Right atrium auricular region (tissue), 2 donors: ENCODE measurements at regions not wholly inside any gene's neighbourhood (a gene's known extent, or its start where the extent isn't known, plus 50 kb on each side); places are given as distances from the start of the nearest gene placed in this dataset.

Experiments
- DNase-seq: peaks from one replicate; pipeline ENCODE4 v3.0.0-alpha.2; 2019; ENCODE audit warnings: low spot score
- H3K27ac ChIP-seq, 2 donors: fragments of 200-600 bp; sonication (generic); 1 replicate in 1 of 2; 2 replicates in 1 of 2; pipeline ENCODE4 v1.5.1; 2016 to 2019
- H3K27me3 ChIP-seq, 2 donors: fragments of 200-600 bp; sonication (generic); one replicate each; pipeline versions ENCODE4 v1.5.1 to v1.6.0; 2017 to 2019
- H3K36me3 ChIP-seq: fragments of 200-600 bp; sonication (generic); one replicate; pipeline ENCODE4 v1.5.1; 2016
- H3K4me1 ChIP-seq, 2 donors: fragments of 200-600 bp; sonication (generic); one replicate each; pipeline versions ENCODE4 v1.5.1 to v1.6.0; 2017 to 2019
- H3K4me3 ChIP-seq, 2 donors: fragments of 200-600 bp; sonication (generic); 1 replicate in 1 of 2; 2 replicates in 1 of 2; pipeline ENCODE4 v1.5.1; 2017 to 2019; ENCODE audit warnings: mild to moderate bottlenecking in 1 of 2, moderate library complexity in 1 of 2
- H3K9me3 ChIP-seq, 2 donors: fragments of 200-600 bp; sonication (generic); one replicate each; pipeline ENCODE4 v1.5.1; 2019
- CTCF ChIP-seq, 2 donors: fragments of 200-600 bp; sonication (generic); IDR thresholded peaks; one replicate each; pipeline ENCODE4 v1.5.1; 2019; ENCODE audit warnings: antibody characterized with exemption in 2 of 2

GRCh38 chr5:141780952-141781781 is 97.0 kb downstream of the PCDH1 start:
- Histone ChIP-seq H3K4me1 (peaks cover 0 to 19% of the 10 kb centered on the region in 2 donors), H3K9me3 (no peaks in the 10 kb centered on the region)
- no peak for DNase-seq

GRCh38 chr5:141780240-141780951 is 97.8 kb downstream of the PCDH1 start:
- no peaks in the 10 kb centered on the region for H3K36me3 ChIP-seq
- H3K27me3 ChIP-seq = no peaks in the 10 kb centered on the region
- H3K4me3 ChIP-seq = no peak overlapping the region
- H3K4me1 ChIP-seq = peaks cover 0 to 19% of the 10 kb centered on the region in 2 donors
- H3K27ac ChIP-seq = no peak overlapping the region
- DNase-seq = no peak
- no peaks in the 10 kb centered on the region for H3K9me3 ChIP-seq
- no peak for TF ChIP-seq CTCF (IDR thresholded peaks at IDR 0.05)

More at GRCh38 chr5:141780952-141781781, 97.0 kb downstream of the PCDH1 start:
- Histone ChIP-seq H3K27ac (no peak overlapping the region), H3K4me3 (no peak overlapping the region), H3K36me3 (no peaks in the 10 kb centered on the region), H3K27me3 (no peaks in the 10 kb centered on the region)
- no peak for TF ChIP-seq CTCF (IDR thresholded peaks at IDR 0.05)

GRCh38 chr5:141779503-141779973 is 97.5 kb upstream of the ARAP3 start:
- no peak overlapping the region for H3K4me3 ChIP-seq
- TF ChIP-seq CTCF (IDR thresholded peaks at IDR 0.05) = no peak
- DNase-seq = no peak

GRCh38 chr5:141778683-141779082 is 96.7 kb upstream of the ARAP3 start:
- Histone ChIP-seq H3K4me3 (no peak overlapping the region), H3K27me3 (no peaks in the 10 kb centered on the region), H3K27ac (no peak overlapping the region), H3K36me3 (no peaks in the 10 kb centered on the region), H3K4me1 (peaks cover 0 to 19% of the 10 kb centered on the region in 2 donors), H3K9me3 (no peaks in the 10 kb centered on the region)
- no peak for DNase-seq
- TF ChIP-seq CTCF (IDR thresholded peaks at IDR 0.05) = no peak

More at GRCh38 chr5:141779503-141779973, 97.5 kb upstream of the ARAP3 start:
- H3K4me1 ChIP-seq = peaks cover 0 to 19% of the 10 kb centered on the region in 2 donors
- no peak overlapping the region for H3K27ac ChIP-seq
- no peaks in the 10 kb centered on the region for H3K27me3 ChIP-seq
- H3K36me3 ChIP-seq = no peaks in the 10 kb centered on the region
- no peaks in the 10 kb centered on the region for H3K9me3 ChIP-seq

- Histone ChIP-seq H3K9me3 (no peaks in the 10 kb centered on the region), H3K4me3 (no peak overlapping the region), H3K27ac (no peak overlapping the region), H3K4me1 (peaks cover 0 to 19% of the 10 kb centered on the region in 2 donors), H3K27me3 (no peaks in the 10 kb centered on the region), H3K36me3 (no peaks in the 10 kb centered on the region)
- DNase-seq = no peak
- no peak for TF ChIP-seq CTCF (IDR thresholded peaks at IDR 0.05)
Measured at GRCh38 chr5:141778206-141778605, 96.2 kb upstream of the ARAP3 start.
